Fibroblast of lung (primary cell): ENCODE measurements at regions not wholly inside any gene's neighbourhood (a gene's known extent, or its start where the extent isn't known, plus 50 kb on each side); places are given as distances from the start of the nearest gene placed in this dataset.

Experiments
- EZH2 ChIP-seq: IDR thresholded peaks from 2 replicates; pipeline ENCODE4 v1.5.1; 2012; ENCODE audit warnings: low read length, control low read depth, mild to moderate bottlenecking; ENCODE audit errors: missing control alignments
- TF ChIP-seq, protein P1 (sequence below), 2 donors: IDR thresholded peaks in 1 of 2; conservative IDR thresholded peaks in 1 of 2; 1 replicate in 1 of 2; 2 replicates in 1 of 2; pipeline ENCODE4 v1.5.1; 2011 to 2012; ENCODE audit warnings: low read length in 2 of 2, control low read depth in 1 of 2, inconsistent platforms in 1 of 2, low read depth in 1 of 2, mild to moderate bottlenecking in 1 of 2

- TF ChIP-seq, protein P1, sequence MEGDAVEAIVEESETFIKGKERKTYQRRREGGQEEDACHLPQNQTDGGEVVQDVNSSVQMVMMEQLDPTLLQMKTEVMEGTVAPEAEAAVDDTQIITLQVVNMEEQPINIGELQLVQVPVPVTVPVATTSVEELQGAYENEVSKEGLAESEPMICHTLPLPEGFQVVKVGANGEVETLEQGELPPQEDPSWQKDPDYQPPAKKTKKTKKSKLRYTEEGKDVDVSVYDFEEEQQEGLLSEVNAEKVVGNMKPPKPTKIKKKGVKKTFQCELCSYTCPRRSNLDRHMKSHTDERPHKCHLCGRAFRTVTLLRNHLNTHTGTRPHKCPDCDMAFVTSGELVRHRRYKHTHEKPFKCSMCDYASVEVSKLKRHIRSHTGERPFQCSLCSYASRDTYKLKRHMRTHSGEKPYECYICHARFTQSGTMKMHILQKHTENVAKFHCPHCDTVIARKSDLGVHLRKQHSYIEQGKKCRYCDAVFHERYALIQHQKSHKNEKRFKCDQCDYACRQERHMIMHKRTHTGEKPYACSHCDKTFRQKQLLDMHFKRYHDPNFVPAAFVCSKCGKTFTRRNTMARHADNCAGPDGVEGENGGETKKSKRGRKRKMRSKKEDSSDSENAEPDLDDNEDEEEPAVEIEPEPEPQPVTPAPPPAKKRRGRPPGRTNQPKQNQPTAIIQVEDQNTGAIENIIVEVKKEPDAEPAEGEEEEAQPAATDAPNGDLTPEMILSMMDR (conservative IDR thresholded peaks at IDR 0.05 in 1 of 2, IDR thresholded peaks at IDR 0.05 in 1 of 2; ENCODE audit: low read depth in 1 of 2, low read length in 2 of 2): no peak
- TF ChIP-seq EZH2: no peak
Observed at GRCh38 chrX:45986971-45987370, 558.2 kb downstream of the ZNF674 start.
